ENCODE measurements at regions not wholly inside any gene's neighbourhood (a gene's known extent, or its start where the extent isn't known, plus 50 kb on each side); places are given as distances from the start of the nearest gene placed in this dataset.

DNA sequence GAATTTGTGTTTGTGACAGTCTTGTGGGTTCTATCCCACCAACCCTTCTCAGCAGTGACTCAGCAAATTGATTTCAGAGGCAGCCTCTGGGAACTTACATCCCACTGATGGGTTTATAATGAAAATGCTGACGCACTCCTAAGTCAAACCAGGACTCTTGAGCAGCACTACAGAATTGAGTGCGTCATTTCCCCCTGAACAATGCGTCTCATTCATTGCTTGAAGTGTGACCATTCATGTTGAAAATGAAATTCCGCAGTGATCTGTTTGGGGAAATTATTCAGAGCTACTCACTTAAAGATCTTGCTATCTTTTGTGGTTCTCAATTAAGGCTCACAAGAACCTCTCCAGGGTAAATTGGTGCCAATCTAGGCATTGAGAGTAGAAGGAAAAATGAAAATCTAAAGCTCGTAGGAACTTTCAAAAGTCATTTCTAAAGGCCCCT lies 417.7 kb upstream of the SLC14A2 start:
- TF ChIP-seq CTCF (optimal IDR thresholded peaks at IDR 0.05 in 1 of 3, IDR thresholded peaks at IDR 0.05 in 1 of 3, conservative IDR thresholded peaks at IDR 0.05 in 1 of 3; ENCODE audit: extremely low read depth in 1 of 3, insufficient read depth in 2 of 3, low read length in 3 of 3), result no peak
- no peak for TF ChIP-seq EZH2 (IDR thresholded peaks at IDR 0.05; ENCODE audit: low read length)
